PC-3 (cell line): ENCODE measurements at regions not wholly inside any gene's neighbourhood (a gene's known extent, or its start where the extent isn't known, plus 50 kb on each side); places are given as distances from the start of the nearest gene placed in this dataset.
"Not testable (repeated sequence)": the region's sequence is repeated elsewhere in the genome, so short reads cannot be mapped to it uniquely, and the experiment has no call there.

Source experiments
- ATAC-seq: fragments of 200-7000 bp; cut with Tn5 transposase; 2 replicates; pipeline ENCODE4 v1.9.1; 2020; ENCODE audit warnings: mild to moderate bottlenecking, moderate library complexity
- BruUV-seq: library from RNA; stranded (reverse); fragments of 400-500 nt; replicated peaks from 2 replicates; lab custom pipeline; 2021; lab: Mats Ljungman, UMichigan
- CTCF ChIA-PET: fragments of 300-600 bp; sonication (Branson Sonifier 250); formaldehyde crosslinking; loops from one replicate; lab custom pipeline; 2022; ENCODE audit warnings: antibody characterized with exemption; lab: Charles Lee
- POLR2A ChIA-PET: fragments of 300-600 bp; sonication (Branson Sonifier 250); formaldehyde crosslinking; loops from one replicate; lab custom pipeline; 2022; ENCODE audit warnings: antibody characterized with exemption; ENCODE audit not compliant: unreplicated experiment; lab: Charles Lee
- DNase-seq: peaks from one replicate; pipeline ENCODE4 v3.0.0-alpha.2; 2015
- H2AFZ ChIP-seq: fragments of 300-600 bp; sonication (generic); 2 replicates; pipeline ENCODE4 v1.6.0; 2016; ENCODE audit warnings: antibody characterized with exemption, low read length
- H3F3A ChIP-seq: fragments of 300-600 bp; sonication (generic); one replicate; pipeline ENCODE4 v1.6.0; 2017; ENCODE audit warnings: antibody characterized with exemption, low read length, control low read depth, mild to moderate bottlenecking; ENCODE audit not compliant: unreplicated experiment
- H3K27ac ChIP-seq: fragments of 300-600 bp; sonication (generic); 2 replicates; pipeline ENCODE4 v1.5.1; 2016; ENCODE audit warnings: mild to moderate bottlenecking, low read length
- H3K27me3 ChIP-seq: fragments of 300-600 bp; sonication (generic); 2 replicates; pipeline ENCODE4 v1.6.1; 2016; ENCODE audit warnings: low read length, mixed read lengths
- H3K36me3 ChIP-seq: fragments of 300-600 bp; sonication (generic); 2 replicates; pipeline ENCODE4 v1.6.1; 2016; ENCODE audit warnings: low read depth, mixed run types, low read length, mixed read lengths
- H3K4me1 ChIP-seq: fragments of 300-600 bp; sonication (generic); 2 replicates; pipeline ENCODE4 v1.5.1; 2016; ENCODE audit warnings: low read length; ENCODE audit not compliant: insufficient read depth
- H3K4me2 ChIP-seq: fragments of 300-600 bp; sonication (generic); 2 replicates; pipeline ENCODE4 v1.6.0; 2016; ENCODE audit warnings: low read length
- H3K4me3 ChIP-seq: fragments of 300-600 bp; sonication (generic); 2 replicates; pipeline ENCODE4 v1.5.1; 2016; ENCODE audit warnings: mild to moderate bottlenecking, low read length, mixed read lengths
- H3K79me2 ChIP-seq: fragments of 300-600 bp; sonication (generic); 2 replicates; pipeline ENCODE4 v1.6.1; 2017; ENCODE audit warnings: low read length, mixed read lengths
- H3K9ac ChIP-seq: fragments of 300-600 bp; sonication (generic); 2 replicates; pipeline ENCODE4 v1.6.0; 2016; ENCODE audit warnings: mild to moderate bottlenecking, low read length
- H3K9me2 ChIP-seq: fragments of 300-600 bp; sonication (generic); replicated peaks from 2 replicates; pipeline ENCODE4 v1.6.1; 2016; ENCODE audit warnings: mixed run types, low read length, mixed read lengths
- H3K9me3 ChIP-seq: fragments of 300-600 bp; sonication (generic); 2 replicates; pipeline ENCODE4 v1.6.1; 2016; ENCODE audit warnings: low read length, mixed read lengths
- H4K20me1 ChIP-seq: fragments of 300-600 bp; sonication (generic); 2 replicates; pipeline ENCODE4 v1.6.1; 2016; ENCODE audit warnings: low read length, mixed read lengths
- CTCF ChIP-seq: fragments of 300-600 bp; sonication (generic); conservative IDR thresholded peaks from 2 replicates; pipeline ENCODE4 v1.5.1; 2017; ENCODE audit warnings: antibody characterized with exemption, low read depth, mild to moderate bottlenecking, low read length
- EZH2 ChIP-seq: fragments of 300-600 bp; sonication (generic); IDR thresholded peaks from one replicate; pipeline ENCODE4 v1.6.1; 2017; ENCODE audit warnings: antibody characterized with exemption, mild to moderate bottlenecking, low read length; ENCODE audit not compliant: unreplicated experiment
- EZH2phosphoT487 ChIP-seq: fragments of 300-600 bp; sonication (generic); IDR thresholded peaks from 2 replicates; pipeline ENCODE4 v1.6.1; 2018; ENCODE audit warnings: mild to moderate bottlenecking, antibody characterized with exemption, low read length, borderline replicate concordance
- intact Hi-C: fragments of 100-400 bp; cut with micrococcal nuclease; formaldehyde crosslinking; loops from 2 replicates; pipeline ENCODE4 v1.9.0; 2023

DNA sequence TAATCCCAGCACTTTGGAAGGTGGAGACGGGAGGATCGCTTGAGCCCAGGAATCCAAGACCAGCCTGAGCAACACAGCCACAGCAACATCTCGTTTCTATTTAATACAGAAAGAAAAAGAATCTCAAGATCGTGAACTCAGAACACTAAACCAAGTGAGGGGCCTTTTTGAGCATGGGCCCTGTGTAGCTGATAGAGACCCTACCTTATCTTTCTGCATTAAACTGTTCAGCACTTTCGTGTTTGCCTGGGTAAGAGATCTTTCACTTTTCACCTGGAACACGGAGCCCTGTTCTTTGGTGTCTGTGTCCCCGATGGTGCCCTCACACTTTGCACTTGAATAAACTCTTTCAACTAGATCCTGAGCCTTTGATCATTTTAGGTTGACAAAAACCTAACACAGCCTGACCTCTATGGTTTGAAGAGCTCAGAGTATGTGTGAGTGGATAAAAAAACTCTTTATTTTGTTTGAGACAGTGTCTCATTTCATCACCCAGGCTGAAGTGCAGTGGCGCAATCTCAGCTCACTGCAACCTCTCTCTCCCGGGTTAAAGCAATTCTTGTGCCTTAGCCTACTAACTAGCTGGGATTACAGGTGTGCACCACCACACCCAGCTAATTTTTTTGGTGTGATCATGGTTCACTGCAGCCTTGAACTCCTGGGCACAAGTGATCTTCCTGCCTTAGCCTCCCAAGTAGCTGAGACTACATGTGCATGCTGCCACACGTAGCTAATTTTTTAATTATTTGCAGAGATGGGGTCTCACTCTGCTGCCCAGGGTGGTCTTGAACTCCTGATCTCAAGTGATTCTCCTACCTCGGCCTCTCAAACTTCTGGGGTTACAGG lies 83.8 kb upstream of the GRIN2A start:
- Histone ChIP-seq H4K20me1 (no peaks in the 10 kb centered on the region), H3K9me2 (no peaks in the 10 kb centered on the region), H3K27ac (no peak overlapping the region), H3K36me3 (no peaks in the 10 kb centered on the region), H3K9ac (no peak overlapping the region), H3F3A (no peaks in the 10 kb centered on the region), H3K4me1 (no peaks in the 10 kb centered on the region), H3K27me3 (no peaks in the 10 kb centered on the region), H3K79me2 (no peaks in the 10 kb centered on the region), H2AFZ (no peak overlapping the region), H3K9me3 (no peaks in the 10 kb centered on the region), H3K4me3 (no peak overlapping the region), H3K4me2 (no peak overlapping the region)
- BruUV-seq, result no TSS peak
- TF ChIP-seq EZH2phosphoT487, result no peak
- TF ChIP-seq CTCF, result no peak
- TF ChIP-seq EZH2, result no peak
- CTCF ChIA-PET, result no interaction called here
- intact Hi-C loops, result no loop called here
- no peak for ATAC-seq
- POLR2A ChIA-PET, result no interaction called here
- no peak for DNase-seq

- intact Hi-C loops, result no loop called here
- no peaks in the 10 kb centered on the region for H3K27me3 ChIP-seq
- no peak for DNase-seq
- TF ChIP-seq CTCF, result no peak
- no peak for TF ChIP-seq EZH2phosphoT487
- TF ChIP-seq EZH2, result no peak
- H2AFZ ChIP-seq, result no peak overlapping the region
- H3K36me3 ChIP-seq, result no peaks in the 10 kb centered on the region
- no TSS peak for BruUV-seq
- no peak overlapping the region for H3K4me2 ChIP-seq
- H3K4me3 ChIP-seq, result no peak overlapping the region
- no peaks in the 10 kb centered on the region for H4K20me1 ChIP-seq
- H3K9ac ChIP-seq, result no peak overlapping the region
- H3F3A ChIP-seq, result no peaks in the 10 kb centered on the region
- no peak for ATAC-seq
- CTCF ChIA-PET, result no interaction called here
- no peaks in the 10 kb centered on the region for H3K9me3 ChIP-seq
- POLR2A ChIA-PET, result no interaction called here
- H3K79me2 ChIP-seq, result no peaks in the 10 kb centered on the region
- H3K27ac ChIP-seq, result no peak overlapping the region
- H3K9me2 ChIP-seq, result no peaks in the 10 kb centered on the region
- H3K4me1 ChIP-seq, result no peaks in the 10 kb centered on the region
Observed at GRCh38 chr16:10266809-10267208, 84.6 kb upstream of the GRIN2A start.

DNA sequence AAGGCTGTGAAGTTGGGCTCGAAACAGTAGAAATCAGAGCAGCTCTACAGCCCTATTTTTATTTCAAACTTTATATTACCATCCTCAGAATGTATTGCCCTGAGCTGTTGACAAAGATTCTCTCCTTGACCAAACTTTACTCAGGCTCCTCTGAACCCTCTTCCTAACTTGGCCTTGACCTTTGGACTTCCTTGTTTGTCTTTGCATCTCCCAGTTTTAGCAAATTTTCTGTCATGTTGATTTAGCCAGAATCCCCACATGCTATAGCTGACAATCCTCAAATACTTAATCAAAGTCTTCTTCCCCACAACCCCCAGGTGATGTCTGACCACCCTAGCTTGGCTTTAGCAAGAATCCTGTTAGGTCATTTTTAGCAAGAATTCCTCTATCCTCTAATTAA lies 87.4 kb upstream of the GRIN2A start:
- H3K9me2 ChIP-seq, result no peaks in the 10 kb centered on the region
- BruUV-seq, result no TSS peak
- no peaks in the 10 kb centered on the region for H3F3A ChIP-seq
- H3K79me2 ChIP-seq, result no peaks in the 10 kb centered on the region
- H3K27ac ChIP-seq, result no peak overlapping the region
- no peaks in the 10 kb centered on the region for H3K9me3 ChIP-seq
- H4K20me1 ChIP-seq, result no peaks in the 10 kb centered on the region
- H3K9ac ChIP-seq, result no peak overlapping the region
- H3K4me2 ChIP-seq, result no peak overlapping the region
- no peak overlapping the region for H2AFZ ChIP-seq
- H3K36me3 ChIP-seq, result no peaks in the 10 kb centered on the region
- intact Hi-C loops, result no loop called here
- no peak overlapping the region for H3K4me3 ChIP-seq
- H3K27me3 ChIP-seq, result no peaks in the 10 kb centered on the region
- ATAC-seq (no peak), DNase-seq (no peak)
- POLR2A ChIA-PET, result no interaction called here
- CTCF ChIA-PET, result no interaction called here
- TF ChIP-seq EZH2 (no peak), EZH2phosphoT487 (no peak), CTCF (no peak)
- H3K4me1 ChIP-seq, result no peaks in the 10 kb centered on the region

DNA sequence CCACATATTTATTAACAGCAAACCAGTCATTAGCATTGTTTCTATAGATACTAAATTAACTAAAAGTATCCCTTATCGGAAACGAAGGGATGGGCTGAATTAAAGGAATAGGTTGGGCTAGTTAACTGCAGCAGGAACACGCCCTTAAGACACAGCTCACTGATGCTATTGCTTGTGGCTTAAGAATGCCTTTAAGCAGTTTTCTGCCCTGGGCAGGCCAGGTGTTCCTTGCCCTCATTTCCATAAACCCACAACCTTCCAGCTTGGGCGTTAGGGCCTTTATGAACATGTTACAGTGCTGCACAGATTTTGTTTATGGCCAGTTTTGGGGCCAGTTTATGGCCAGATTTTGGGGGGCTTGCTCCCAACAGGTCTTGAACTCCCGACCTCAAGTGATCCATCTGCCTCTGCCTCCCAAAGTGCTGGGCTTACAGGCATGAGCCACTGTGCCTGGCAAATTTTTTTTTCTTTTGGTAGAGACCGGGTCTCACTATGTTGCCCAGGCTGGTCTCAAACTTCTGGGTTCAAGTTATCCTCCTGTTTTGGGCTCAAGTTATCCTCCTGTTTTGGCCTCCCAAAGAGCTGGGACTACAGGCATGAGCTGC lies 90.1 kb upstream of the GRIN2A start:
- BruUV-seq, H3K4me1 ChIP-seq, H3F3A ChIP-seq, H3K4me3 ChIP-seq, intact Hi-C loops, H3K36me3 ChIP-seq, H3K27me3 ChIP-seq, H3K9me2 ChIP-seq, H3K9me3 ChIP-seq, POLR2A ChIA-PET, H3K79me2 ChIP-seq, H4K20me1 ChIP-seq, DNase-seq, H3K27ac ChIP-seq, ATAC-seq, CTCF ChIA-PET, H3K4me2 ChIP-seq, H3K9ac ChIP-seq, H2AFZ ChIP-seq: not testable (repeated sequence)
